ENCODE measurements at regions not wholly inside any gene's neighbourhood (a gene's known extent, or its start where the extent isn't known, plus 50 kb on each side); places are given as distances from the start of the nearest gene placed in this dataset.

- DNase-seq (ENCODE audit: low spot score): no peak
- H3K4me1 ChIP-seq (replicated peaks): no peaks in the 10 kb centered on the region
- no peaks in the 10 kb centered on the region for H3K36me3 ChIP-seq
- intact Hi-C loops (cut with DNase I): no loop called here
- H3K27ac ChIP-seq: no peak overlapping the region
- H3K27me3 ChIP-seq (replicated peaks; ENCODE audit: insufficient read depth): no peaks in the 10 kb centered on the region
- TF ChIP-seq, protein P1, sequence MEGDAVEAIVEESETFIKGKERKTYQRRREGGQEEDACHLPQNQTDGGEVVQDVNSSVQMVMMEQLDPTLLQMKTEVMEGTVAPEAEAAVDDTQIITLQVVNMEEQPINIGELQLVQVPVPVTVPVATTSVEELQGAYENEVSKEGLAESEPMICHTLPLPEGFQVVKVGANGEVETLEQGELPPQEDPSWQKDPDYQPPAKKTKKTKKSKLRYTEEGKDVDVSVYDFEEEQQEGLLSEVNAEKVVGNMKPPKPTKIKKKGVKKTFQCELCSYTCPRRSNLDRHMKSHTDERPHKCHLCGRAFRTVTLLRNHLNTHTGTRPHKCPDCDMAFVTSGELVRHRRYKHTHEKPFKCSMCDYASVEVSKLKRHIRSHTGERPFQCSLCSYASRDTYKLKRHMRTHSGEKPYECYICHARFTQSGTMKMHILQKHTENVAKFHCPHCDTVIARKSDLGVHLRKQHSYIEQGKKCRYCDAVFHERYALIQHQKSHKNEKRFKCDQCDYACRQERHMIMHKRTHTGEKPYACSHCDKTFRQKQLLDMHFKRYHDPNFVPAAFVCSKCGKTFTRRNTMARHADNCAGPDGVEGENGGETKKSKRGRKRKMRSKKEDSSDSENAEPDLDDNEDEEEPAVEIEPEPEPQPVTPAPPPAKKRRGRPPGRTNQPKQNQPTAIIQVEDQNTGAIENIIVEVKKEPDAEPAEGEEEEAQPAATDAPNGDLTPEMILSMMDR (IDR thresholded peaks at IDR 0.05): no peak
- no peak for TF ChIP-seq POLR2AphosphoS5 (IDR thresholded peaks at IDR 0.05)
- no peaks in the 10 kb centered on the region for H3K9me3 ChIP-seq
- 56% methylated on average over 4 of the region's 4 CpGs for WGBS
- no peak overlapping the region for H3K4me3 ChIP-seq
Observed at GRCh38 chr7:41524876-41525275, 178.0 kb downstream of the INHBA start.

GRCh38 chr7:41520445-41520844 is 182.4 kb downstream of the INHBA start:
- no peaks in the 10 kb centered on the region for H3K9me3 ChIP-seq
- no peak for DNase-seq (ENCODE audit: low spot score)
- no peaks in the 10 kb centered on the region for H3K27me3 ChIP-seq (replicated peaks; ENCODE audit: insufficient read depth)
- TF ChIP-seq POLR2AphosphoS5 (IDR thresholded peaks at IDR 0.05): no peak
- no peak for TF ChIP-seq POLR2A (IDR thresholded peaks at IDR 0.05)
- TF ChIP-seq, protein P1 (IDR thresholded peaks at IDR 0.05): no peak
- WGBS: 95% methylated on average over 7 of the region's 7 CpGs
- H3K4me3 ChIP-seq: no peak overlapping the region
- no peak overlapping the region for H3K27ac ChIP-seq
- intact Hi-C loops (cut with DNase I): no loop called here
- H3K36me3 ChIP-seq: no peaks in the 10 kb centered on the region
- H3K4me1 ChIP-seq (replicated peaks): no peaks in the 10 kb centered on the region

GRCh38 chr7:41517771-41518170 is 185.1 kb downstream of the INHBA start:
- intact Hi-C loops (cut with DNase I): no loop called here
- Histone ChIP-seq H3K4me1 (replicated peaks) (no peaks in the 10 kb centered on the region), H3K27ac (no peak overlapping the region), H3K27me3 (replicated peaks; ENCODE audit: insufficient read depth) (no peaks in the 10 kb centered on the region), H3K4me3 (no peak overlapping the region), H3K9me3 (no peaks in the 10 kb centered on the region), H3K36me3 (no peaks in the 10 kb centered on the region)
- no peak for DNase-seq (ENCODE audit: low spot score)
- TF ChIP-seq POLR2A (IDR thresholded peaks at IDR 0.05) (no peak), POLR2AphosphoS5 (IDR thresholded peaks at IDR 0.05) (no peak)
- TF ChIP-seq, protein P1 (IDR thresholded peaks at IDR 0.05): no peak
- 80% methylated on average over 2 of the region's 2 CpGs for WGBS

- no peak for DNase-seq (ENCODE audit: low spot score)
- no peaks in the 10 kb centered on the region for H3K4me1 ChIP-seq (replicated peaks)
- no peak overlapping the region for H3K27ac ChIP-seq
- no peaks in the 10 kb centered on the region for H3K27me3 ChIP-seq (replicated peaks; ENCODE audit: insufficient read depth)
- H3K9me3 ChIP-seq: no peaks in the 10 kb centered on the region
- intact Hi-C loops (cut with DNase I): no loop called here
- no peak for TF ChIP-seq POLR2A (IDR thresholded peaks at IDR 0.05)
- TF ChIP-seq, protein P1 (IDR thresholded peaks at IDR 0.05): no peak
- TF ChIP-seq POLR2AphosphoS5 (IDR thresholded peaks at IDR 0.05): no peak
- no peaks in the 10 kb centered on the region for H3K36me3 ChIP-seq
- WGBS: 63% methylated on average over 4 of the region's 4 CpGs
- H3K4me3 ChIP-seq: no peak overlapping the region
Observed at GRCh38 chr7:41508755-41509154, 194.1 kb downstream of the INHBA start.

DNA sequence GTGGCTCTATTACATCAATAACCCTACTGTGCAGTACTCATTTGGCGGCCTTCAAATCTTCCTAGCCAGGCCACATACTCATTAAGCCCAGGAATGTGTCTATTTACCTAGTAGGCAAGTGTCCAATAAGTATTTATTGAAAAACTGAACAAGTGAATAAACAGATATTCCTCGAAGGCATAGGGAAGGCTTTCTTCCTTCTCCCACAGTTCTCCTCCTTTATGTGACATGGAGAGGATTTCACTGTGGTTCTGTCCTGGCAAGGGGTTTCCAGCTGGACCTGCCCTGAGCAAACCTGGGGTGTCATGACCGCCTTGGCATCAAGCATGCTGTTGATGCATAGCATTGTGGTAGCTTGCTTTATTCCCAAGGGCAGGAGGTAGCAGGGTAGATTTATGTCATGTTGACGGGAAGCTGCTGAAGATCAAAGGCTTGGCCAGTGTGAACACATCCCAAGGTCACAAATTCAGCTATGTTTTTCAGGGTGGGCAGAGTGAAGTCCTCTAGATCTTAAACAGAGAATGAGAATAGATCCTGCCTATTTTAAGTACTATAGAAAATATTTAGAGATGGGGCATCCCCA is 195.1 kb downstream of the INHBA start:
- intact Hi-C loops (cut with DNase I): no loop called here
- H3K4me1 ChIP-seq (replicated peaks): no peaks in the 10 kb centered on the region
- 48% methylated on average over 4 of the region's 4 CpGs for WGBS

More for the DNA sequence above, 195.1 kb downstream of the INHBA start:
- no peak overlapping the region for H3K27ac ChIP-seq
- H3K27me3 ChIP-seq (replicated peaks; ENCODE audit: insufficient read depth): no peaks in the 10 kb centered on the region
- H3K36me3 ChIP-seq: no peaks in the 10 kb centered on the region
- no peak overlapping the region for H3K4me3 ChIP-seq
- no peak for TF ChIP-seq POLR2AphosphoS5 (IDR thresholded peaks at IDR 0.05)
- TF ChIP-seq POLR2A (IDR thresholded peaks at IDR 0.05): no peak
- TF ChIP-seq, protein P1 (IDR thresholded peaks at IDR 0.05): no peak
- no peaks in the 10 kb centered on the region for H3K9me3 ChIP-seq
- DNase-seq (ENCODE audit: low spot score): no peak
